HAP-1 (cell line): ENCODE measurements at regions not wholly inside any gene's neighbourhood (a gene's known extent, or its start where the extent isn't known, plus 50 kb on each side); places are given as distances from the start of the nearest gene placed in this dataset.

ENCODE experiments used
- DNase-seq, 2 experiments: peaks; one replicate each; pipeline ENCODE4 v3.0.0-alpha.2; 2016 to 2020; ENCODE audit warnings: low spot score in 2 of 2
- H3K27me3 ChIP-seq: fragments of 250-450 bp; sonication (Bioruptor Pico); 2 replicates; pipeline ENCODE4 v1.5.1; 2020; ENCODE audit warnings: low read depth, mild to moderate bottlenecking, moderate library complexity
- H3K36me3 ChIP-seq: fragments of 250-450 bp; sonication (Bioruptor Pico); replicated peaks from 2 replicates; pipeline ENCODE4 v1.5.1; 2020; ENCODE audit warnings: mild to moderate bottlenecking
- H3K4me1 ChIP-seq: fragments of 250-450 bp; sonication (Bioruptor Pico); 2 replicates; pipeline ENCODE4 v1.5.1; 2020; ENCODE audit warnings: mild to moderate bottlenecking
- H3K4me3 ChIP-seq: fragments of 250-450 bp; sonication (Bioruptor Pico); 2 replicates; pipeline ENCODE4 v1.5.1; 2020; ENCODE audit warnings: mild to moderate bottlenecking, moderate library complexity
- H3K9me3 ChIP-seq: fragments of 250-450 bp; sonication (Bioruptor Pico); 2 replicates; pipeline ENCODE4 v1.5.1; 2020; ENCODE audit warnings: mild to moderate bottlenecking, moderate library complexity
- in situ Hi-C: fragments of 300-500 bp; cut with MboI; formaldehyde crosslinking; loops from 3 replicates; pipeline ENCODE4 v1.14.3; 2020; ENCODE audit warnings: low sequenced_read_pairs, inconsistent platforms, mixed read lengths

DNA sequence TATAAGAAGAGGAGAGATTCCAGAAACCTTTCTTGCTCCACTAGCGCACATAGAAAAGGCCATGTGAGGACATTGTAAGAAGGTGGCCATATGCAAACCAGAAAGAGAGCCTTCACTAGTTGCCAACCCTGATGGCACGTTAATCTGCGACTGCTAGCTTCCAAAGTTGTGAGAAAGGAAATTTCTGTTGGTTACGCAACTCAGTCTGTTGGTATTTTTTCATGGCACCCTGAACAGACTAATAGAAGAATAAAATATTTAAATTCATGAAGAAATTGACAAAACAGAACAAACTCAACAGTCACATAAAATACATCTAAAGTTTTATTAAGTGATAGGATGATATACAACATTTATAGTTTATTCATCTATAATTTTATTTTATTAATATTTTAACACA, 625.9 kb upstream of the NRXN1 start:
- Histone ChIP-seq H3K27me3 (no peaks in the 10 kb centered on the region), H3K4me3 (no peak overlapping the region), H3K36me3 (no peaks in the 10 kb centered on the region), H3K4me1 (peaks cover 4% of the 10 kb centered on the region), H3K9me3 (no peaks in the 10 kb centered on the region)
- DNase-seq, result no peak
- in situ Hi-C loops, result no loop called here

DNA sequence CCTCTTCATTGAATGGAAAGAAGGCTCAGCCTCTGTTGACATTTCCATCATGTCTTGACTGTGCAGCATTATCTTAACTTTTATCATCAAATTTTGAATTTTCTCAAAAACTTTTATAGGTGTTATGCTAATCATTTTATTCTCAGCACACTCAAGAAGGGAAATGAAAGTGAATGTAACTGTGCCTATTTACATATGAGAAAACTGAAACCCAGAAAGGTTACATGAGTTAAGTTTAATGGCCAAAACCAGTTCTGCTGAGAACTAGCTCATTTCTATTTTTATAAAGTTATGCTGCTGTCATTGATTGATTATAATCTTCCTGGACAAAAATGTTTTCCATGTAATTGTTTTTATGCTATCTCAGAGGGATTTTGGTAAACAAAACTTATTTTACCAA, 618.8 kb upstream of the NRXN1 start:
- no peaks in the 10 kb centered on the region for H3K4me1 ChIP-seq
- no peak overlapping the region for H3K4me3 ChIP-seq
- in situ Hi-C loops, result no loop called here
- no peaks in the 10 kb centered on the region for H3K36me3 ChIP-seq
- H3K27me3 ChIP-seq, result no peaks in the 10 kb centered on the region
- no peaks in the 10 kb centered on the region for H3K9me3 ChIP-seq
- DNase-seq, result no peak

DNA sequence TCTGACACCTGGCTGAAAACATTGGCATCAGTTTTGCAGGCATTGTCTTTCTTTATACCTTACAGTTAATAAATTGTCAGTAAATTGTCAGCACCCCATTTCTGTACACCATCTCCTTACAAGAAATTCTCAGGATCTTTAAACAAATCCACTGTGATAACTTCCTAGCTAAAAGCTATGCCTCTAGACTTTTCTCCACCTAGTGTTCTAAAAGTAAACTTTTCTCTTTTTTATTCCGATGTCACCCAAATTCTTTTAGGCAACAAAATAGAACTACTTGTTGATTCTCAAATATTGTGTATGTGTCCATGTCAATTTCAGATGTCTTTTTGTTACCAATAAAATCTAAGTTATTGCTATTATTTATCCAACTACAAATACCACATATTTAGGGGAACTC, 617.4 kb upstream of the NRXN1 start:
- in situ Hi-C loops, result no loop called here
- Histone ChIP-seq H3K4me1 (no peaks in the 10 kb centered on the region), H3K9me3 (no peaks in the 10 kb centered on the region), H3K36me3 (no peaks in the 10 kb centered on the region), H3K27me3 (no peaks in the 10 kb centered on the region), H3K4me3 (no peak overlapping the region)
- no peak for DNase-seq

DNA sequence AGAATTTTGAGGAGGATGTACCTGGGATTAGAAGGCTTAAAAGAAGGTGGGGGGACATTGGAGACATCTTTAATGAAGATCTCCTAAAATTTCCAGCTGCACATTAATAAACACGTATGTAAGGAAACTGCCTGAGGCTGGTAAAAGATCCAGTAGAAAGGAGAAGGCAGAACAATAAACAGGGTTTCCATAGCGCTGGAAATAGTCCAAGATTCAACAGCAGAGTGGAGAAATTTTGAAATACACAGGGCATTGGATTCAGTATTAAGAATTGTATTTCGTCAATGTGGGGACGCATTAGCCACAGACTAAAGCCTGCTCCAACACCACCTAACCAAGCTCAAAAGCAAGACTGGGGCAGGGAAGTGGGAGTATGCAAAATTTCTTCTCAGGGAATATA, 606.9 kb upstream of the NRXN1 start:
- H3K27me3 ChIP-seq, result no peaks in the 10 kb centered on the region
- in situ Hi-C loops, result no loop called here
- H3K4me3 ChIP-seq, result no peak overlapping the region
- no peaks in the 10 kb centered on the region for H3K36me3 ChIP-seq
- DNase-seq, result peak in 1 of 2 experiments; percentile 34
- no peaks in the 10 kb centered on the region for H3K4me1 ChIP-seq
- no peaks in the 10 kb centered on the region for H3K9me3 ChIP-seq

DNA sequence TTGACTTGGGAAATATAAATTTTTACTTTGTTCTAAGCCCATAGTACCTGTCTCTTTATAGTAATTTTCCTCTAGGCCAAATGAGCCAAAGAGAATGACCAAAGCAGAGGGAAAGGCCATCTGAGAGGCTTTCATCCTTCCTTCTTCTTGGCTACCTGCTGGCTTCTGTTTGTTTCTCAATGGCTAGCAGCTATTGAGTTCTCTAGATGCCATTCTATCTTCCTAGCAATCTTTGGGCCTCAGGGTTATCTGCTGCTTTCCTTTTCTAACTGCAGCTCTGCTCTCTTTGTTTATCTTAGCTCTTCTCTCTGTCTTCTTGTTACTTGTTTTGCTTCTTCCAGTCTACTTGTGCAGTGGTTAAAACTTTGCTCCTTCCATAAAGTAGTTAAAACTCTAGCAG, 601.1 kb upstream of the NRXN1 start:
- Histone ChIP-seq H3K36me3 (no peaks in the 10 kb centered on the region), H3K9me3 (no peaks in the 10 kb centered on the region), H3K27me3 (no peaks in the 10 kb centered on the region), H3K4me1 (no peaks in the 10 kb centered on the region), H3K4me3 (no peak overlapping the region)
- DNase-seq, result no peak
- in situ Hi-C loops, result no loop called here

- in situ Hi-C loops, result no loop called here
- no peaks in the 10 kb centered on the region for H3K36me3 ChIP-seq
- DNase-seq, result no peak
- H3K27me3 ChIP-seq, result no peaks in the 10 kb centered on the region
- H3K4me1 ChIP-seq, result no peaks in the 10 kb centered on the region
- no peaks in the 10 kb centered on the region for H3K9me3 ChIP-seq
- H3K4me3 ChIP-seq, result no peak overlapping the region
Observed at GRCh38 chr2:51629406-51629805, 597.5 kb upstream of the NRXN1 start.

- H3K9me3 ChIP-seq, result no peaks in the 10 kb centered on the region
Observed at GRCh38 chr2:51628917-51629316, 597.0 kb upstream of the NRXN1 start.

DNA sequence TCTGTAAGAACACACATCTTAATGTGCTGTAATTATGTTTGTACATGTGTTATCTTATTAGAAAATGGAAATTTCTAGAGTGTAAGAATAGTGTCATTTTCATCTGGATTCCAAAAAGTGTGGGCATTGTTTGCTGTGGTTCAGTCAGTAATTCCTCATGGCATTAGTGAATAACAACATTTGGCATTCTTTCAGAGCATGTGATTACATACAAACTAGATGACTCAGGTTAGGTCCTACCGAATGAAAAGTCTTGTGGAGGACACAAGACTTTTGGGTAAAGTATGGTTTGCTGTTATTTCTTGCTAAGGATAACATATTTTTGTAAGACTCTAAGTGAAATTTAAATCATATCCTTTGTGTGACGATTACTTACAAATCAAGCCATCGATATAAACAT, 593.1 kb upstream of the NRXN1 start:
- Histone ChIP-seq H3K4me3 (no peak overlapping the region), H3K36me3 (no peaks in the 10 kb centered on the region), H3K4me1 (no peaks in the 10 kb centered on the region), H3K9me3 (no peaks in the 10 kb centered on the region), H3K27me3 (no peaks in the 10 kb centered on the region)
- DNase-seq, result no peak
- in situ Hi-C loops, result no loop called here

More at GRCh38 chr2:51628917-51629316, 597.0 kb upstream of the NRXN1 start:
- H3K27me3 ChIP-seq, result no peaks in the 10 kb centered on the region
- H3K4me3 ChIP-seq, result no peak overlapping the region
- H3K36me3 ChIP-seq, result no peaks in the 10 kb centered on the region
- no peak for DNase-seq
- in situ Hi-C loops, result no loop called here
- no peaks in the 10 kb centered on the region for H3K4me1 ChIP-seq

GRCh38 chr2:51620796-51621195, 588.9 kb upstream of the NRXN1 start:
- no peak overlapping the region for H3K4me3 ChIP-seq
- in situ Hi-C loops, result no loop called here
- no peak for DNase-seq

DNA sequence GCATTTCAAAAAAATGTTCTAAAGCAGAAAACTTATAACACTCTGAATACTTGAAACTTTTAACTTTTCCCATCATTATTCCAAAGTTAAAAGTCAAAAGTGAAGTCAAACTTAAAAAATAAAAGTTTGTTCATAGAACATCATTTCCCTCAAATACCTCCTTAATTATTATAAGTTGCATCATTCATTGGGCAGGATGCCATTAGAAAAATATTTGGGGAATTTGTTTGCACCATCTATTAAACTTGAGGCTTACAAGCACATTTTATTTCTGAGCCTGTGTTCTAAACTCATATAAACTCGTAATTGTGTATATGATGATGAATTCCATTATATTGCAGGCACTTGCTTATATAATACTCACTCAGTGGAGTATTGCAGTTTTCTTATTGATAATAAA, 588.0 kb upstream of the NRXN1 start:
- no peak for DNase-seq
- in situ Hi-C loops, result no loop called here
- no peaks in the 10 kb centered on the region for H3K27me3 ChIP-seq
- no peak overlapping the region for H3K4me3 ChIP-seq
- peaks cover 5% of the 10 kb centered on the region; the same call in 1 of the 2 replicates for H3K9me3 ChIP-seq
- no peaks in the 10 kb centered on the region for H3K36me3 ChIP-seq
- no peaks in the 10 kb centered on the region for H3K4me1 ChIP-seq

More at GRCh38 chr2:51620796-51621195, 588.9 kb upstream of the NRXN1 start:
- no peaks in the 10 kb centered on the region for H3K4me1 ChIP-seq
- no peaks in the 10 kb centered on the region for H3K9me3 ChIP-seq
- H3K27me3 ChIP-seq, result no peaks in the 10 kb centered on the region
- H3K36me3 ChIP-seq, result no peaks in the 10 kb centered on the region

GRCh38 chr2:51612387-51612786, 580.5 kb upstream of the NRXN1 start:
- Histone ChIP-seq H3K36me3 (no peaks in the 10 kb centered on the region), H3K4me3 (no peak overlapping the region), H3K4me1 (no peaks in the 10 kb centered on the region), H3K9me3 (peaks cover 7% of the 10 kb centered on the region; the same call in 1 of the 2 replicates), H3K27me3 (no peaks in the 10 kb centered on the region)
- no peak for DNase-seq
- in situ Hi-C loops, result no loop called here

DNA sequence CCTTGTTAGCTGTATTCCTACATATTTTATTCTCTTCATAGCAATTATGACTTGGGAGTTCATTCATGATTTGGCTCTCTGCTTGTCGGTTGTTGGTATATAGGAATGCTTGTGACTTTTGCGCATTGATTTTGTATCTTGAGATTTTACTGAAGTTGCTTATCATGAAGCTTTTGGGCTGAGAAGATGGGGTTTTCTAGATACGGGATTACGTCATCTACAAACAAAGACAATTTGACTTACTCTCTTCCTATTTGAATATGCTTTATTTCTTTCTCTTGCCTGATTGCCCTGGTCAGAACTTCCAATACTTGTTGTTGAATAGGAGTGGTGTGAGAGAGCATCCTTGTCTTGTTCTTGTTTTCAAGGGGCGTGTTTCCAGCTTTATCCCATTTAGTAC, 569.8 kb upstream of the NRXN1 start:
- no peaks in the 10 kb centered on the region for H3K27me3 ChIP-seq
- in situ Hi-C loops, result no loop called here
- H3K4me3 ChIP-seq, result no peak overlapping the region
- H3K4me1 ChIP-seq, result no peaks in the 10 kb centered on the region
- no peaks in the 10 kb centered on the region for H3K9me3 ChIP-seq
- DNase-seq, result no peak
- no peaks in the 10 kb centered on the region for H3K36me3 ChIP-seq

DNA sequence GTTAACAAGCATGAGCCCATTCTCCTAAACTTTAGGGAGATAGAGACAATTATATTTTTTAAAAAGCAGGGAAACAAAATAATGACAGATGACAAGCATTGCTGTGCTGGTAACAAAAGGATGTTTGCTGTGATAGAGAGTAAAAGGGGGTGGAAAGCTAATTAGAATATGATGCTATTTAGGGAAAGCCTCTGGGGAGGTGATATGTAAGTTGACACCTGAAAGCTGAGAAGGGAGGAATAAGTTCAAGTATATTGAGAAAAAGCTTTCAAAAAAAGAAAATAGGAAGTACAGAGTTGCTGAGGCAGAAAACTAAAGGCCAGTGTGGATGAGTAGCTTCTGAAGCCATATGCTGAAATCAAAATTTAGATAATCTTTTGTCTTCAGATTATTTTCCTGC, 565.2 kb upstream of the NRXN1 start:
- no peak for DNase-seq
- no peaks in the 10 kb centered on the region for H3K9me3 ChIP-seq
- no peaks in the 10 kb centered on the region for H3K27me3 ChIP-seq
- in situ Hi-C loops, result no loop called here
- H3K4me1 ChIP-seq, result no peaks in the 10 kb centered on the region
- H3K36me3 ChIP-seq, result no peaks in the 10 kb centered on the region
- H3K4me3 ChIP-seq, result no peak overlapping the region

DNA sequence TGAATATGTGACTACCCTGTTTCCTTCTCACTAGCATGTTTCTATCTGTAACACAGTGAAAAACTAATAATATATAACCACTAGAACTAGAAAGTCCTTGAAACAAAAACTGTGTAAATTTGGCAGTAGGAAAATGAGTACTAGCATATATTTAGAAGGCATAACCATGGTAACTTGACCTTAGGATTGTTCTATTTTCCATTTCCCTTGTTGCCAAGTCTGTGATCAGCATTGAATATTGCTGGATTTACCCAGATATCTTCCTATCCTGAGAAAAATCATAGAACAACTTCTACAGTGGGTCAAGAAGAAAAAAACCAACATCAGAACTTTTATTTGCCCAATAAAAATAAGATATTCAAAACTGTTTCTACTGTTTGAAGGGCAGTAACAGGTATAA, 563.9 kb upstream of the NRXN1 start:
- in situ Hi-C loops, result no loop called here
- DNase-seq, result no peak
- no peaks in the 10 kb centered on the region for H3K9me3 ChIP-seq
- no peaks in the 10 kb centered on the region for H3K4me1 ChIP-seq
- H3K27me3 ChIP-seq, result no peaks in the 10 kb centered on the region
- no peaks in the 10 kb centered on the region for H3K36me3 ChIP-seq
- no peak overlapping the region for H3K4me3 ChIP-seq

- in situ Hi-C loops, result no loop called here
- Histone ChIP-seq H3K9me3 (no peaks in the 10 kb centered on the region), H3K36me3 (no peaks in the 10 kb centered on the region), H3K4me1 (no peaks in the 10 kb centered on the region), H3K27me3 (no peaks in the 10 kb centered on the region), H3K4me3 (no peak overlapping the region)
- DNase-seq, result no peak
Observed at GRCh38 chr2:51581636-51582267, 549.8 kb upstream of the NRXN1 start.
